HG03025 (cell line): ENCODE measurements at regions not wholly inside any gene's neighbourhood (a gene's known extent, or its start where the extent isn't known, plus 50 kb on each side); places are given as distances from the start of the nearest gene placed in this dataset.

Source experiments
- ATAC-seq: cut with Tn5 transposase; IDR thresholded peaks from one replicate; pipeline ENCODE4 v1.9.1; 2021; ENCODE audit warnings: mild to moderate bottlenecking, moderate library complexity; ENCODE audit not compliant: unreplicated experiment, low FRiP score

- no peak for ATAC-seq
Measured at GRCh38 chr17:79457889-79458288, 153.0 kb downstream of the RBFOX3 start.

GRCh38 chr17:79457376-79457775, 153.5 kb downstream of the RBFOX3 start:
- no peak for ATAC-seq

- ATAC-seq = no peak
Measured at GRCh38 chr17:79455636-79456035, 155.2 kb downstream of the RBFOX3 start.

DNA sequence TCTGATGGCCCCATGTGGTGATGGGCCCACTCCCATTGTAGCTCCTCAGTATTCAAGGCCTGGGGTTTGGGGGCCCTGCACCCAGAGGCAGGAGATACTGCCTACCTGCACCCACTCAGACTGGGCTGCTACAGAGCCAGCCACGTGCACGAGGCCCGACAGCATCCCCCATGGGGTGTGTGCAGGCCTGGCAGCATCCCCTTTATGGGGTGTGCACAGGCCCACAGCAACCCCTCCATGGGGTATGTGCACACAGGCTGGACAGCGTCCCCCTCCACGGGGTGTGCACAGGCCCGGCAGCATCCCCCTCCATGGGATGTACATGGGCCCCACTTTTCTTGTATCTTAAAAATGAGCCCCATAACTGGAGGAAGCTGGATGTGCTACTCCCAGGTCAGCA, 156.0 kb downstream of the RBFOX3 start:
- ATAC-seq = no peak

DNA sequence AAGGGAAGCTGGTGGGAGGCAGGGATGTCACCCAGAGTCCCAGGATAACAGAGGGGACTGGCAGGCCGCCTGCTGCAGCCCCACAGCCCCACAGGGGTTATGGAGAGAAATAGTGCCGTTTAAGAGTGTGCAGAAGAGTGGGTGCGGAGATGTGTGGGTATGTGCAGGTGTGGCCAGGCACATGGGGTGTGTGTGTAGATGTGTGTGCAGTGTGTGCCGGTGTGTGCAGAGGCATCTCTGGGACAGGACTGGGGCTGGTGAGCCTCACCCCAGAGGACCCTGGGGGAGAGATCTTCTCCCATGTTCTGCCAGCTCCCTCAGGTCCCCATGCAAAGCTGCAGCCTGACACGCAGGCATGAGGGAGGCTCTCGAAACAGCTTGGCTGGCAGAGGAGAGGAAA, 157.4 kb downstream of the RBFOX3 start:
- no peak for ATAC-seq

DNA sequence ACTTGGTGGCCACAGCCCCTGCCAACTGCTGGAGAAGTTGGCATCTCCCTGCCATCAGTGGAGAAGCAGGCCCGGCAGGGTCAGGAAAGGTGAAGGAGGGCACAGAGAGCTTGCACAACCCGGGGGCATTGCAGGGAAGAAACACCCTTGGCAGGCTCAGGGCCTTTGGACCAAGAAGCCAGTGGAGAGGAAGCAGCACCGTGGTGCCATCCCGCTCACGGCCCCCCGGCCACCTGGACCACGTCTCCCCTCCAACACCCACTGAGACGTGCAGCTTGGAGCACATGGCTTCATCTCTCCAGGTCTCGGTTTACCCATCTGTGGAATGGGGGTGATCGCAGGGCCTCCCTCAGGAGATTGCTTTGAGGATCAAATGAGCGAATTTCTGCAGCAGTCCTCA, 158.1 kb downstream of the RBFOX3 start:
- no peak for ATAC-seq

DNA sequence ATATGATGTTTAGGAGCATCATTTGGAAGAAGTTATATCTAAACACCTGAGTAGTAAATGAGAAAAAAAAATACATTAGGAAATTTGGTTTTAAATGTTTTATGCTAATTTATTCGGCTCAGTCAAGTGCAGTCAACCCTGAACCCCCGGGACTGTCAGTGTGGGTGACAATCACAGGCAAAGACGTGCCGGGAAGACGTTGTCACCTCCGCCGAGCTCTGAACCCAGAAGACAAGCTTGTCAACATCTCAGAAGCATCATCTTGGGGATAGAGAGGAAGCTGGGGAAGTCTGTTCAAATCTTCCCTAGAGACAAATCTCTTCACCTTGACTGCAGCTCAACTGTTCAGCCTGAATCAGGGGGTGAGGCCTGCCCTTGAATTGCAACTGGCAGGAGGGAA, 159.7 kb downstream of the RBFOX3 start:
- ATAC-seq = no peak

DNA sequence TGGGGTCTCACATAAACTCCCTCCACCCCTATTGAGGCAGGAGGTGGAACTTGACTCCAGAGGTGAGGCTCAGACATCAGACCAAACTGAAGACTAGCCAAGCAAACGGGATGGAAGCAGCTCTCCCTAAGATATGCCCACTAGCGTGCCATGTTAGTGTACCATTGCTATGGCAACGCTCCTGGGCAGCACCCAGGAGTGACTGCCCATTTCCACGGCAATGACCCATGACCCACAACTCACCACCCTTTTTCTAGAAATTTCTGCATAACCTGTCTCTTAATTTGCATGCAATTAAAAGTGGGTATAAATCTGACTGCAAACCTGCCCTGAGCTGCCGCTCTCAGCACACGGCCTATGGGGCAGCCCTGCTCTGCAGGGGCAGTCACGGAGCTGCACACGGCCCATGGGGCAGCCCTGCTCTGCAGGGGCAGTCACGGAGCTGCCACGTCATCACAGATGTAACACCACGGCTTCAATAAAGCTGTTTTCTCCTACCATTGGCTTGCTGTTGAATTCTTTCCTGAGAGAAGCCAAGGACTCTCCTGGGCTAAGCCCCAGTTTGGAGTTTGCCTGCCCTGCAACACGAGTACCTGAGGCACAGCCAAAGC, 164.3 kb downstream of the RBFOX3 start:
- no peak for ATAC-seq

GRCh38 chr17:79444198-79444597, 166.7 kb downstream of the RBFOX3 start:
- no peak for ATAC-seq

GRCh38 chr17:79443026-79443425, 167.8 kb downstream of the RBFOX3 start:
- no peak for ATAC-seq

DNA sequence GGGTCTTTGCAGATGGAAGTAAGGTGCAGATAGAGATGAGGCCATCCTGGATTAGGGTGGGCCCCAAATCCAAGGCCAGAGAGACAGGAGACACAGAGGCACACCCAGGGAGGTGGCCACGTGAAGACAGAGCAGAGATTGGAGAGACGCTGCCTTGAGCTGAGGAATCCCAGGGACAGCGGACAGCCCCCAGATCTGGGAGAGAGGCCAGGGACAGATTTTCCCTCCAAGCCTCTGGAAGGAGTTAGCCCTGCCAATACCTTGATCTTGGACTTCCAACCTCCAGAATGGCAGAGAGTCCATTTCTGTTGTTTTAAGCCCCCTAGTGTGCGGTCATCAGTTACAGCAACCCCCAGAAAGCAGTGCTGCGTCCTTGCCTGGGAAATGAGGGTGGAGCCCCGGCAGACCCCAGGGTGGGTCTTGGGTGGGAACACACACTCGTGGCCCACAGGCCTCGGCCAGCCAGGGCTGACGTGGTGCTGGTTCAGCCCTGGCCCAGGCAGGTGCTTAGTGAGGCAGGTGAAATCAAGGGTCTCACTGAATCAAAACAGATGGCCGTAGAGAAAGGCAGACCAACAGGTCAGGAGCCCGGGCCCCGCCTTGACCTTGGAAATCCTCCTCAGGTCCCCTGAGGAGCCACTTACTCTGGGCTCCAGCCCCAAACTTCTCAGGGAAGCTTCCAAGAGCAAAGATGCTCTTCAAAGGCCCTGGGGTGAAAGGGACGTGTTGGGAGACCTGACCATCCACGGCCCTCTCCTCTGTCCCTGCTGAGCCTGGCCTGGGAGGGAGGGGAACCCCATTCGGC, 169.3 kb downstream of the RBFOX3 start:
- no peak for ATAC-seq

DNA sequence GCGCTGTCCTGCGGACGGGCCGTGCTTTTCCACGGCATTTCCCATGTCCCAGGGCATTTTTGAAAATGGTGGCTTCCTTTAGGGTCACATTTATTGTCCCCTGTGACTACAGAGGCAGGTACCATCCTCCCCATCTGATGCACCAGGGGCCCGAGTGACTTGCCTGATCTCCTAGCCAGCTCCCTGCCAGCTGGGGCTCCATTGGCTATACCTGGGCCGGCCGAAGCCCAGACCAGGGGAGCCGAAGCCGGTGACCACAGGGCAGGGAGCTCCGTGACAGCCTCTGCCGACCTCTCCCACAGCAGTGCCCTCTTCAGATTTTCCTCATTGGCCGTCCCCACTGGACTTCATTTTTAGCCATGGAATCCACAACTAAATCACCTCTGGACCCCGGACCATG, 170.6 kb downstream of the RBFOX3 start:
- ATAC-seq = no peak

- no peak for ATAC-seq
Measured at GRCh38 chr17:79439493-79439892, 171.4 kb downstream of the RBFOX3 start.

DNA sequence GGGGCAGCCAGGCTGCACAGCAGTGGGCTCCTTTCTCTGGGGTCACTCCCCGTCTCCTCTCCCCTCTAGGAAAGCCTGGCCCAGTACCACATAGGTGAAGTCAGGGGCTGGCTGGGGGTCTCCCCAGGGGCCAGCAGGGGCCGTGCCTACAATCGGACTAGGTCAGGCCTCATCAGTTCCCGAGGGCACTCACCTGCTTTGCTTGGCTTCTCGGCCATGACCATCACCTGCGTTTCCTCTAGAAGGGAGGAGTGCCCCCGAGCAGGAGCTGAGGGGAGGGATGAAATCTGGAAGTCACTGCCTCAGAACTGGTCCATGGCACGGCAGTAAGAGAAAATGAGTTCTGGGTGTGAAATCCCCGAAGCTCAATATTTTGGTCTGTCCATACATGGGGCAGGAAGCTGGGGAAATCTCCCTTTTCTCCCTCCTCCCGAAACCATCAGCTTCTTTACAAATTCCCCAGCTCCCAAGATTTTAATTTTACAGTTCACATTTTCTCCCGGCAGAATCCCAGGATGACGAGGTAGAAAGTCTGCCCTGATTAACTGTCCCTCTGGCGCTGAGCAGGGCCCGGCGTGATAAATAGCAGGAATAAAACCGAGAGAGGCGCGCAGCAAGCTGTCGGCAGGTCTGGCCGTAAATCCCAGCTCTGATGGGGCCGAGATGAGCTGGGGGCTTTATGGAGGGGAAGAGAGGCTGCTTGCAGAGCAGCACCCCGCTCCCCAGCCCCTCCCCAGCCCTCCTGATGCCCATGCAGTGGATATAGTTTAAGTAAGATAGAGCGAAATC, 172.1 kb downstream of the RBFOX3 start:
- ATAC-seq = no peak

- no peak for ATAC-seq
Measured at GRCh38 chr17:79438058-79438457, 172.8 kb downstream of the RBFOX3 start.

DNA sequence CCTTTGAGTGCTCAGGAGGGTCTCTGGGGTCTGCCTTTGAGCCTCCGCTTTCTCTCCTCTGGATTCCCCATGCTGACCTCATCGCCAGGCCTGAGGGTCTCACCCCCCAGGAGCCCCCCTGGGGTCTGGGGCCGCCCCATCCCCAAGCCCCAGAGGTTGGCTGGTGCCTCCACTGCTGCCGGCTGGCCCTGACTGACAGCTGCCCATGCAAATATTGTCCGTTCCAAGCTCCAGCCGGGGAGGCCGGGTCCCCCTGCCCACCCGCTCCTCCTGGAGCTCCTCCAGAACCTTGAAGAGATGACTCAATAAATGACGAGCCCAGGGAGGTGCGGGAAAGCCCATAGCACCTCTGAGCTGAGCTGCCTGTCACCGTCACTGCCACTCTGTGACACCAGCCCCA, 173.8 kb downstream of the RBFOX3 start:
- ATAC-seq = no peak

DNA sequence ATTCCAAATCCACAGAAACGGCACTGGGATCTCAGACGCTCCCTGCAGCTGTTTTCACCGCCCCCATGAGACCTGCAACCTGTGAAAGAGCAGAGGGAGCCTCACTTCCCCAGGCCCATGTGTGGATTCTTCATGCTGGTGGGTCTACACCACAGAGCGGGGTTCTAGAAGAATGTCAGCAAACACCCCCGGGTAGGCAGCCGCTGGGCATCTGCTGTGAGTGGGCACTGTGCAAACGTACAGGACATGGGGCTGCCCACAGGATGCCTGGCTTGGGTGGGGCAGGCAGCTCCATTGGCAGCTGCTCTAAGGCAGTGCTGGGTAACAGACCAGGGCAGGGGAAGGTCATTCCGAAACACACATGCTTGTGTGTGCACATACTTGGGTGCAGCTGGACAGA, 174.9 kb downstream of the RBFOX3 start:
- ATAC-seq = no peak

DNA sequence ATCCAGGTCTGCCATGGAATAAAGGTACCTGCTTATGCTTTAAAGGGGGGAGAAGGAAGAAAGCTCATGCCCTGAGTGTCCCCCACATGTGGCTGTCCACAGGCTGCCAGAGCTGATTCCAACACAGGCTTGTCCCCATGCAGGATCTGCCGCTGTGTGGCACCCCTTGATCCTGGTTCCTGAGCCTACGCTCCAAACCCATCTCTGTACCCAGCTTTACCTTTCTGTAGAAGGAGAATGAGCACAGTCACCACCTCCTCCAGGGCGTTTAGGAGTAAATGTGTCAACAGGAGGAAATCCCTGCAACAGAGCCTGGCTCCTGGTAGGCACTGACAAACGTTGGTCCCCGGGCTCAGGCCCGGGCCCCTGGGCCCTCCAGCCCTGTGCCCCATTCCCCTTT, 175.6 kb downstream of the RBFOX3 start:
- ATAC-seq = no peak

- ATAC-seq = no peak
Measured at GRCh38 chr17:79434215-79434614, 176.6 kb downstream of the RBFOX3 start.

DNA sequence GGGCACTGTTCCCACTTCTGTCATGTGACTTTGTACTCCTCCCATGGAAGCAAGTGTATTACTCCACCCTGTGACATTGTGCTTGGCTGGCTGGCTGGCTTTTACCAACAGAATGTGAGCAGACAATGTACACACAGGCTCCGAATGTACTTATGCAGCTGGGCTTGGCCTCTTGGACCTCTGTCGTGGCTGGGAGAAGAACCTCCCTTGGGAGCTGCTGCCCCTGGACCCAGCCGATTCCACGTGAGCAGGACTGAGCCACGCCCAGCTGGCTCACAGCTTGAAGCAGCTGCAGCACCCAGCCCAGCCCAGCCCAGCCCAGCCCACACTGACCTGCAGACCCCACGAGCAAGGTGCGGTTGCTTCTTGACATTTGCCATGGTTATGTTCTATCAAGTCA, 177.5 kb downstream of the RBFOX3 start:
- ATAC-seq = no peak

- no peak for ATAC-seq
Measured at GRCh38 chr17:79431175-79431574, 179.7 kb downstream of the RBFOX3 start.
